T-helper 2 cell treated with Interferon-gamma antibody and Interleukin-4, amounts not matched to agents 100 ng/mL and 5 ng/mL, for 36 hours (primary cell): ENCODE measurements at regions not wholly inside any gene's neighbourhood (a gene's known extent, or its start where the extent isn't known, plus 50 kb on each side); places are given as distances from the start of the nearest gene placed in this dataset.
"Not testable (repeated sequence)": the region's sequence is repeated elsewhere in the genome, so short reads cannot be mapped to it uniquely, and the experiment has no call there.

Experiments
- intact Hi-C: fragments of 100-400 bp; cut with micrococcal nuclease; formaldehyde crosslinking; loops from one replicate; pipeline ENCODE4 v1.15.1; 2023

GRCh38 chr1:21385022-21385421 is 54.9 kb upstream of the NBPF3 start:
- intact Hi-C loops: no loop called here

- intact Hi-C loops: no loop called here
These were observed 55.3 kb upstream of the NBPF3 start for GRCh38 chr1:21384620-21385019.

GRCh38 chr1:21383785-21384401 is 56.0 kb upstream of the NBPF3 start:
- intact Hi-C loops: no loop called here

GRCh38 chr1:21381354-21381753 is 58.6 kb upstream of the NBPF3 start:
- intact Hi-C loops: no loop called here

- intact Hi-C loops: not testable (repeated sequence)
These were observed 59.8 kb upstream of the NBPF3 start for GRCh38 chr1:21380147-21380546.

GRCh38 chr1:21379571-21379970 is 60.4 kb upstream of the NBPF3 start:
- intact Hi-C loops: no loop called here

- intact Hi-C loops: no loop called here
These were observed 61.0 kb upstream of the NBPF3 start for GRCh38 chr1:21378705-21379494.

GRCh38 chr1:21372383-21372782 is 67.6 kb upstream of the NBPF3 start:
- intact Hi-C loops: no loop called here

- intact Hi-C loops: no loop called here
These were observed 70.0 kb upstream of the NBPF3 start for GRCh38 chr1:21369905-21370304.

- intact Hi-C loops: loop anchor here (1.0 kb wide), 2 partner anchors 113 to 136 kb away; no protein-coding TSS in a partner anchor
These were observed 71.2 kb upstream of the NBPF3 start for GRCh38 chr1:21368515-21369289.

GRCh38 chr1:21367973-21368514 is 71.9 kb upstream of the NBPF3 start:
- intact Hi-C loops: loop anchor here (1.0 kb wide), 2 partner anchors 113 to 136 kb away; no protein-coding TSS in a partner anchor

GRCh38 chr1:21366288-21366687 is 73.6 kb upstream of the NBPF3 start:
- intact Hi-C loops: no loop called here

GRCh38 chr1:21365036-21365435 is 74.8 kb upstream of the ECE1 start:
- intact Hi-C loops: no loop called here

- intact Hi-C loops: no loop called here
These were observed 71.8 kb upstream of the ECE1 start for GRCh38 chr1:21362096-21362495.

- intact Hi-C loops: no loop called here
These were observed 71.2 kb upstream of the ECE1 start for GRCh38 chr1:21361506-21361905.

- intact Hi-C loops: no loop called here
These were observed 66.9 kb upstream of the ECE1 start for GRCh38 chr1:21357161-21357560.

GRCh38 chr1:21355956-21356355 is 65.7 kb upstream of the ECE1 start:
- intact Hi-C loops: no loop called here

- intact Hi-C loops: no loop called here
These were observed 62.3 kb upstream of the ECE1 start for GRCh38 chr1:21352586-21352985.

- intact Hi-C loops: no loop called here
These were observed 61.6 kb upstream of the ECE1 start for GRCh38 chr1:21351901-21352300.

- intact Hi-C loops: no loop called here
These were observed 60.1 kb upstream of the ECE1 start for GRCh38 chr1:21350202-21350885.

- intact Hi-C loops: loop anchor here (10.0 kb wide), 1 partner anchor 435 kb away; the partner anchor contains the start of gene USP48
These were observed 59.4 kb upstream of the ECE1 start for GRCh38 chr1:21349693-21350092.
